C4-2B (cell line): ENCODE measurements at regions not wholly inside any gene's neighbourhood (a gene's known extent, or its start where the extent isn't known, plus 50 kb on each side); places are given as distances from the start of the nearest gene placed in this dataset.

Experiments
- ZFX ChIP-seq: fragments of 450-650 bp; IDR thresholded peaks from 2 replicates; pipeline ENCODE4 v1.6.1; 2017
- TF ChIP-seq, protein P1 (sequence below): fragments of 450-650 bp; conservative IDR thresholded peaks from 2 replicates; pipeline ENCODE4 v1.5.1; 2017; ENCODE audit warnings: mild to moderate bottlenecking

DNA sequence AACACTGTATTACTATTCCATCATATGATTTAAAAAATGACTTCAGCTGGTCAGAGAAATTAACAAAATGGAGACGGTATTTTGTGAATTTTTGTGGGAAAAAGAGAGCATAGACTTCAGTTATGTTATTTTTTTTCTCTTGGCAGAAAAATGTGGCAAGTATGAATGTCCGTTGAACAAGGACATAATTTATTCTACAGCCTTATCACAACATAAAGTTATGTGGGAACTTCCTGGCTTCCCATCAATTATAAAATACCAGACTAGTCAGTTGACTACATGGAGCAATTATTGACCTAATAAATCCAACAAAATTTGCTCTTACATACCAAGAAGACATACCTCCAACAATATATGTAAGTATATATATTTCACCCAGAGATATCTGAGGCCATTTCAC lies 88.6 kb upstream of the PPP1R3A start:
- TF ChIP-seq, protein P1, sequence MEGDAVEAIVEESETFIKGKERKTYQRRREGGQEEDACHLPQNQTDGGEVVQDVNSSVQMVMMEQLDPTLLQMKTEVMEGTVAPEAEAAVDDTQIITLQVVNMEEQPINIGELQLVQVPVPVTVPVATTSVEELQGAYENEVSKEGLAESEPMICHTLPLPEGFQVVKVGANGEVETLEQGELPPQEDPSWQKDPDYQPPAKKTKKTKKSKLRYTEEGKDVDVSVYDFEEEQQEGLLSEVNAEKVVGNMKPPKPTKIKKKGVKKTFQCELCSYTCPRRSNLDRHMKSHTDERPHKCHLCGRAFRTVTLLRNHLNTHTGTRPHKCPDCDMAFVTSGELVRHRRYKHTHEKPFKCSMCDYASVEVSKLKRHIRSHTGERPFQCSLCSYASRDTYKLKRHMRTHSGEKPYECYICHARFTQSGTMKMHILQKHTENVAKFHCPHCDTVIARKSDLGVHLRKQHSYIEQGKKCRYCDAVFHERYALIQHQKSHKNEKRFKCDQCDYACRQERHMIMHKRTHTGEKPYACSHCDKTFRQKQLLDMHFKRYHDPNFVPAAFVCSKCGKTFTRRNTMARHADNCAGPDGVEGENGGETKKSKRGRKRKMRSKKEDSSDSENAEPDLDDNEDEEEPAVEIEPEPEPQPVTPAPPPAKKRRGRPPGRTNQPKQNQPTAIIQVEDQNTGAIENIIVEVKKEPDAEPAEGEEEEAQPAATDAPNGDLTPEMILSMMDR: no peak
- TF ChIP-seq ZFX: no peak
